GM12864 (cell line): ENCODE measurements at regions not wholly inside any gene's neighbourhood (a gene's known extent, or its start where the extent isn't known, plus 50 kb on each side); places are given as distances from the start of the nearest gene placed in this dataset.

Experiments used
- DNase-seq: peaks from one replicate; pipeline ENCODE4 v3.0.0-alpha.2; 2011; ENCODE audit warnings: low read depth
- H3K4me3 ChIP-seq: 2 replicates; pipeline ENCODE4 v1.5.1; 2011; ENCODE audit warnings: mild to moderate bottlenecking, low read depth, low read length, control low read depth
- CTCF ChIP-seq: IDR thresholded peaks from 2 replicates; pipeline ENCODE4 v1.5.1; 2011; ENCODE audit warnings: low read depth, mild to moderate bottlenecking, moderate library complexity, low read length, control low read depth, inconsistent platforms; ENCODE audit errors: missing control alignments

GRCh38 chr14:39582028-39582654 is 149.9 kb upstream of the FBXO33 start:
- no peak overlapping the region for H3K4me3 ChIP-seq
- DNase-seq: no peak

GRCh38 chr14:39581474-39581873 is 149.2 kb upstream of the FBXO33 start:
- no peak overlapping the region for H3K4me3 ChIP-seq
- DNase-seq: no peak
- TF ChIP-seq CTCF: no peak

More at GRCh38 chr14:39582028-39582654, 149.9 kb upstream of the FBXO33 start:
- no peak for TF ChIP-seq CTCF

GRCh38 chr14:39580696-39581095 is 148.5 kb upstream of the FBXO33 start:
- no peak overlapping the region for H3K4me3 ChIP-seq
- TF ChIP-seq CTCF: no peak
- no peak for DNase-seq

GRCh38 chr14:39576736-39577135 is 144.5 kb upstream of the FBXO33 start:
- TF ChIP-seq CTCF: no peak
- DNase-seq: no peak
- H3K4me3 ChIP-seq: no peak overlapping the region

GRCh38 chr14:39576258-39576657 is 144.0 kb upstream of the FBXO33 start:
- peak; percentile 3 for TF ChIP-seq CTCF
- DNase-seq: no peak
- H3K4me3 ChIP-seq: no peak overlapping the region

- no peak for DNase-seq
- TF ChIP-seq CTCF: no peak
- H3K4me3 ChIP-seq: no peak overlapping the region
Observed at GRCh38 chr14:39568809-39569538, 136.7 kb upstream of the FBXO33 start.

- no peak for DNase-seq
- no peak overlapping the region for H3K4me3 ChIP-seq
- TF ChIP-seq CTCF: no peak
Observed at GRCh38 chr14:39566795-39567194, 134.6 kb upstream of the FBXO33 start.
